HUES64 (cell line): ENCODE measurements at regions not wholly inside any gene's neighbourhood (a gene's known extent, or its start where the extent isn't known, plus 50 kb on each side); places are given as distances from the start of the nearest gene placed in this dataset.

Experiments
- H3K27ac ChIP-seq: 2 replicates; pipeline ENCODE4 v1.7.0; 2013; ENCODE audit warnings: low read depth, low read length, inconsistent platforms
- H3K27me3 ChIP-seq: 2 replicates; pipeline ENCODE4 v1.6.1; 2013; ENCODE audit warnings: mild to moderate bottlenecking, low read length; ENCODE audit not compliant: insufficient read depth
- H3K36me3 ChIP-seq: 2 replicates; pipeline ENCODE4 v1.6.1; 2013; ENCODE audit warnings: mild to moderate bottlenecking, low read length; ENCODE audit not compliant: insufficient read depth
- H3K4me1 ChIP-seq: 2 replicates; pipeline ENCODE4 v1.6.1; 2013; ENCODE audit warnings: mild to moderate bottlenecking, low read length, moderate library complexity; ENCODE audit not compliant: insufficient read depth
- H3K4me3 ChIP-seq: 2 replicates; pipeline ENCODE4 v1.5.1; 2013; ENCODE audit warnings: mild to moderate bottlenecking, low read length, moderate library complexity
- H3K9ac ChIP-seq: 2 replicates; pipeline ENCODE4 v1.6.1; 2013; ENCODE audit warnings: mild to moderate bottlenecking, low read depth, low read length
- H3K9me3 ChIP-seq: 2 replicates; pipeline ENCODE4 v1.6.1; 2013; ENCODE audit warnings: low read depth, low read length; ENCODE audit not compliant: insufficient read depth
- WGBS: fragments of 150-250, 120-280 bp; methylation state at CpG from one replicate; pipeline ENCODE4 v1.1.7; 2013; ENCODE audit warnings: missing lambda C conversion rate; 5-methylcytosine and 5-hydroxymethylcytosine counted together

DNA sequence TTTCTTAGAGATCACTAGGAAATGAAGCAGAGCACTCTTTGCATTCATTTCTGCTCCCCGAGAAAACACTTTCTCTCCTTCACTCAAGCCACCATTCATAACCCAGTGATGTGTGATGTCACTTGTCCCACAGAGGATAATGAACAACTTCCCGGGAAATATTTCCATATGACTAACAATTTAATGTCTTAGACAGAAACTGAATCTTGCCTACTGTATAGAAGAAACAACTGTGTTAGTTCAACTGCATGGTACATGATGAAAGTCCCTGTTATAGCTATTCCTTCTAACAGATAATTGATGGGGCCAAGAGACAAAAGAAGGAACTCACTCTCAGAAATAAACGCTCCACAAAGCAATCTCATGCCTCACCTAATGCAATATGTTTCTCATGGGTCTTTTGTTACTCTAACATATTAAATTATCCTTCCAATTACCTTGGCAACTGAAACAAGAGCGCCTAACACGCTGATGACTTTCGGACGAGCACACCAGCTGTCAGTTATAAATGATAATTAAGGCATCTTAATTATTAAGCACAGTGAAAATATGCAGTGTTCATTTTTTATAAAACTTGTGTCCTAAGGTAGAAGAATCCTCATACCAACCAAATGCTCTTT is 113.7 kb upstream of the TLR3 start:
- no peak overlapping the region for H3K27ac ChIP-seq
- H3K4me1 ChIP-seq, result peaks cover 24% of the 10 kb centered on the region
- no peak overlapping the region for H3K4me3 ChIP-seq
- no peaks in the 10 kb centered on the region for H3K36me3 ChIP-seq
- no peaks in the 10 kb centered on the region for H3K9me3 ChIP-seq
- no peaks in the 10 kb centered on the region for H3K27me3 ChIP-seq
- H3K9ac ChIP-seq, result no peak overlapping the region
- WGBS, result 94% methylated on average over 7 of the region's 7 CpGs

DNA sequence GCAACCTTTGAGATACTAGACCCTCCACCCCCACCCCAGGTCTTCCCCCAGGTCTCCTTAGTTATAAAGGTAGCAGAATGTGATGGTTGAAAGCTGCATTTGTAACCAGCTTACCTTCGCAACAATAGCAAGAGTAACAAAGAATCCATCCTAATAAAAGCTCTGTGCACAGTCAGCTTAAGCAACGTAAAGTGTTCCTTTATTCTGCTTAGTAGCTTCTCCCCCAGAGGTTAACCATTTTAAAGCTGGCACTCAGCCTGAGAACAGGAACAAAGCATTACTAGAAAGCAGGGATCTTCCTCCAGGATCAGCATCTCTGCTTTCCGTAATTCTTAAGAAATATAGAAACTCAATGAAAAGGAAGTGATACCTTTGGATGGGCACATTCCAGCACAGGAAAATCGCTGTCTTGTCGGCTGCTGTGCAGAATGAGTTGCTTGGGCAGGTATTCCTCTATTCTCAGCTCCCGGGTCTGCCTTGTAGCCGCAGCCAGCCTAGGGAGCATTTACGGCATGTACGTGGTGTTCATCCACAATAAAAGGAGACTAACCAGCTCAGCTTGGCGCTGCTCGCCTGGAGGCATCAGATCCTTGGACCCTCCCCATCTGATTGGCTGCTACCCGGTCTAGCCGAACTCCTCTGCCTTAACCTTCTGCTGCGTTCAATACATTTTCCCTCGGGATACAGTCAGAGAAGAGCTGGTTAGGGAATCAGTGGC is 113.0 kb upstream of the TLR3 start:
- H3K9ac ChIP-seq, result peak overlapping the region; percentile 22; the same call in 1 of the 2 replicates
- H3K4me3 ChIP-seq, result peak overlapping the region; percentile 6; the same call in 1 of the 2 replicates
- WGBS, result 83% methylated on average over 15 of the region's 15 CpGs
- H3K27me3 ChIP-seq, result no peaks in the 10 kb centered on the region
- peaks cover 24% of the 10 kb centered on the region for H3K4me1 ChIP-seq
- H3K36me3 ChIP-seq, result no peaks in the 10 kb centered on the region
- peak overlapping the region; percentile 9; the same call in 1 of the 2 replicates for H3K27ac ChIP-seq
- no peaks in the 10 kb centered on the region for H3K9me3 ChIP-seq

DNA sequence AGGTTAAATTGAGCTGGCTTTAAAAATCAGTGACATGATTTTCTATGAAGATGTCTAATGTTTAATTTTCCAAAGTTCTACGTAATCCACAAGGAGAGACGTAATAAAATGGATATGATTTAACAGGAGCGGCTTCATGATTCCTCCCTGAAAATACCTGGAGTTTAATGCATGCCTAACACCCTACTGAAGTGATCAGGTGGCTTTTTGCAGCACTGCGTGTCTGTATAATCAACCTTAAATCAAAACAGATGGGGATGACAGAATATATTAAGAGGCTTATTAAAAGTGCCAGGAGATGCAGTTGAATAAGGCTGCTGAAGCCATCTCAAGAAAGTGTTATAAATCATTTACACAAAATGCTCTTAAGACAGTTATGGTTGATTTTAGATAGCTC is 112.4 kb upstream of the TLR3 start:
- Histone ChIP-seq H3K27ac (no peak overlapping the region), H3K4me1 (peaks cover 24% of the 10 kb centered on the region), H3K27me3 (no peaks in the 10 kb centered on the region), H3K4me3 (no peak overlapping the region), H3K9ac (no peak overlapping the region), H3K9me3 (no peaks in the 10 kb centered on the region), H3K36me3 (no peaks in the 10 kb centered on the region)
- 97% methylated on average over 4 of the region's 4 CpGs for WGBS

DNA sequence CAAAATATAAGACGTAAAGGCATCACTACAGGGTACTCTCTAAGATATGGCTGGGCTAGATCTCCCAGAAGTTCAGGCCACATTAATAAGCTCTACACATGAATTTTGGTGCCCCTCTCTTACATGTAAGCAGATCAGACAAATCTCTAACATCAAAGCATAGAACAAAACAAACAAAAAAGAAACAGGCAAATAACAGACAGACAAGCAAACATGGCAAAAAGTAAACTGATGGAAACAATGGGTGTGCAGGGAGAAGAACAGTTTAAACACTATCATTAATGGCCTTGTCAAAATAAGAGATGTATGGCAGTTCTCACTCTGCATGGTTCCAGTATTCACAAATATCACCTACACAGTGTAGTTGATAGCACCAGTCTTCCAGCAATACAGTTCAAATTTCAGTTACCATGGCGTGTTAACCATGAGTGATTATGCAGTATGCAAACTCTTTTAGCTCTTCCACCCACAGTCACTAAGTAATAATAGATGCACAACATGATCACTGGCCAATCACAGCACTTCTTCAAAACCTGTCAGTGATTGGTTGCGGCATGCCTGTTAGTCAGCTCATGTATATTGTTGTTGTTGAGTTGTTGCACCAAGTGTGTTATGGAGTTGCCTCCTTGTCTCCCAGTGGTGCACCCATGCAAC is 110.7 kb upstream of the TLR3 start:
- Histone ChIP-seq H3K4me3 (no peak overlapping the region), H3K9ac (no peak overlapping the region), H3K4me1 (peaks cover 24% of the 10 kb centered on the region), H3K27me3 (no peaks in the 10 kb centered on the region), H3K9me3 (no peaks in the 10 kb centered on the region), H3K27ac (no peak overlapping the region), H3K36me3 (no peaks in the 10 kb centered on the region)
- WGBS, result 94% methylated on average over 3 of the region's 3 CpGs

DNA sequence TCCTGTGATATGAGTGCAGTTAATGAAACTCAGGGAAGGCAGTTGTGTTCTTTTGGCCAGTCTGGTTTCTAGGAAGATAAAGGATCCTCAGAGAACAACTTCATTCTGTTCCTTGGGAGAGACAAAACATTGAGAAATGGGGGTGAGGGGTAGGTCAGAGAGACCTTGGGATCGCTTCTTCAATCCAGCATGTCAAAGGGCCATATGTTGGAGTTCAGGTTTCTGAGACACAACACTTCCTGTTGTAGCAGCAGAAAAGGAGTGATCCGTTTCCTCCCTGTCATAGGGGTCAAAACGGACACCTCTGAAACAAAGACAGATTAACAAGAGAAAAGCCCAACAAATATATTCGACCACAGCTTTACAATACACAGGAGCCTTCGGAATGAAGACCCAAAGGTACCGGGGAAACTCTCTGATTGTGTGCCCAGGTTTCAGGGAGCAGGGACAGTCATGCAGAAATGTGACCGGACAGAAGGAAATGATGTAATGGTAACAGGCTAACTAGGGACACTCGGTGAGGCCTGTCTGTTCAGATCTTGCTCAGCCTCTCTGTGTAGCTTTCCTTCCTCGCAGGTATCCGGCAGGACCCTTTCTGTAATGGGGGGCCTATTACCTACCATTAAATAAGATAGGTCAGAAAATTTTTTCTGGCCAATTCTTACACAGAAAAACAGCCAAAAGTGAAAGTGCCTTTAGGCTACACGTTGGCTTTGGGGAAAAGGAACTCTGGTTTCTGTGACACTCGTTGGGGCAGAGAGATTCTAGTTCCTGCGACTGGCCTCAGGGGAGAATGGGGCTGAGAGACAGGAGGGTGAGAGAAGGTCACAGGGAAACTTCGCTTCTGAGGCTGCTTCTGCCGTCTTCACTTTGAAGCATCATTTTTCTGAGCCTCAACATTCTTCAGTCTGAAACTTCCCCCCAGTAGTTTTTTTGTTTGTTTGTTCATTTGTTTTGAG is 103.3 kb upstream of the TLR3 start:
- no peak overlapping the region for H3K9ac ChIP-seq
- no peak overlapping the region for H3K4me3 ChIP-seq

DNA sequence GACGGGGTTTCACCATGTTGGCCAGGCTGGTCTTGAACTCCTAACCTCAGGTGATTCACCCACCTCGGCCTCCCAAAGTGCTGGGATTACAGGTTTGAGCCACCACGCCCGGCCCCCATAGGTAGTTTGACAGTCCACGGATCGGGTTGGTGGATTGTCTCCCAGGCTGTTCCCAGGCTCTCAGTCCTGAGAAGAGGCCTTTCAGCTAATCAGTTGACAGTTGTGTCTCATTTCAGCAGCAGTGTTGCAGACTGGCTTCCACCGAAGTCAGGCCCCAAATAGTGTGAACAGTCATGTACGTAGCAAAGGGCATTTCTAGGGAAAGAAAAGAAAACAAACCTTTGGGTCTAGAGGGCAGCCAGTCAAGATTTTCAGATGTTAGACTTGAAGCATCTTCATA is 102.4 kb upstream of the TLR3 start:
- no peaks in the 10 kb centered on the region for H3K36me3 ChIP-seq
- H3K4me1 ChIP-seq, result peaks cover 4% of the 10 kb centered on the region; the same call in 1 of the 2 replicates
- H3K9me3 ChIP-seq, result peaks cover 11% of the 10 kb centered on the region
- H3K4me3 ChIP-seq, result no peak overlapping the region
- WGBS, result 93% methylated on average over 8 of the region's 8 CpGs
- no peak overlapping the region for H3K9ac ChIP-seq
- H3K27ac ChIP-seq, result no peak overlapping the region
- no peaks in the 10 kb centered on the region for H3K27me3 ChIP-seq

More for the DNA sequence above, 103.3 kb upstream of the TLR3 start:
- Histone ChIP-seq H3K9me3 (peaks cover 11% of the 10 kb centered on the region), H3K27me3 (no peaks in the 10 kb centered on the region), H3K4me1 (peaks cover 4% of the 10 kb centered on the region; the same call in 1 of the 2 replicates), H3K27ac (no peak overlapping the region), H3K36me3 (no peaks in the 10 kb centered on the region)
- WGBS, result 88% methylated on average over 15 of the region's 15 CpGs

DNA sequence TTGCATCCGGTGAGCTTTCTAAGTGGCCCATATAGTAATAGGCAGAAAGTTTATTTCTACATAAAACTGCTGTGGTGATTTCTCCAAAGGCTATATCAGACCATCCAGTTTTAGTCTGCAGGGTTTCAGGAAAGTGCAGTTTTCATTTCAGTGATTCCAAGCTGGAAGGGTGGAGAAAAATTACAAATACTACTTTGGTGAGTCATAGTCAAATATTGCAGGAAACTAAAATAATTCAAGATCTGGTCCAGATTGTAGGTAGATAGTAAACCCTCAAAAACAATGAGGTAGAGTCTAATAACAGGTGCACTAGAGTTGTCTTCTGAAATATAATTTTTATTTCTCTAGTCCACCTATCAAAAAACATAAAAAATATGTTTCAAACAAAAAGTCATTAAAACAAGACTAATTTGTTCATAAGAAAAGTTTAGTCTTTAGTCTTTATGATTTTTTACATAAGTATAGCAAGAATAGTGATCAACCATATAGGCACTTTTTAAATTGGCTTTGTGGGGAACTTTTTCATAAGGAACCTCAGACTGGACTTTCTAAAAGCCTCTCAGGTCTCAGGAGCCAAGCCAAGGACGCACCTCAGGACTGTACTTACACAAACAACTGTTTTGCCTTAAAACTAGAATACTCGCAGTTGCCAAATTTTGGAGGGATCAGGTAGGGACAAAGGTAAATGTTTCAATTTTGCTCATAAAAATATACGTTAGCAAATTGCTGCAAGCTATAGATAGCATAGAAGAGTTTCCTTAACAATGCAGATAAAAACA is 101.8 kb upstream of the TLR3 start:
- 100% methylated on average over 3 of the region's 4 CpGs for WGBS
- Histone ChIP-seq H3K36me3 (no peaks in the 10 kb centered on the region), H3K4me3 (no peak overlapping the region), H3K27me3 (no peaks in the 10 kb centered on the region), H3K9me3 (peaks cover 11% of the 10 kb centered on the region), H3K27ac (no peak overlapping the region), H3K9ac (no peak overlapping the region), H3K4me1 (peaks cover 4% of the 10 kb centered on the region; the same call in 1 of the 2 replicates)

DNA sequence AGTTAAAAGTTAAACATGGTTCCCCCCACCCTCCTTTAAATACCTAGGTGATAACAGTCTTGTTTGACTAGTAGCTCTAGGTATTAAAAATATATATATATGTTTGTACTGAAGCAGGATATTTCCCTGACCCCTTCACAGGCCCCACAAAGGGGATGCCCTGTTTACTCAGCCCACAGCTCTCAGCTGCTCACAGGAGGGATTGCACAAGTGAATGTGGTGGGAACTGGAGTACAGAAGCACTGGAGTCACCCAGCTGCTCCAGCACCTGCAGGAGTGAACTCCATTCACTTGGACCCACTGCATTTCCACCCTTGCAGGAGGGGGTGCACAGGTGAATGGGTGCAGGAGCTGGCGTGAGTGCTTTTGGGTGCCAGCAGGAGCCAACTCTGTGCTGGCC is 99.3 kb upstream of the TLR3 start:
- peaks cover 11% of the 10 kb centered on the region for H3K9me3 ChIP-seq
- WGBS, result 97% methylated on average over 1 of the region's 1 CpG
- H3K27ac ChIP-seq, result no peak overlapping the region
- H3K36me3 ChIP-seq, result no peaks in the 10 kb centered on the region
- peaks cover 4% of the 10 kb centered on the region; the same call in 1 of the 2 replicates for H3K4me1 ChIP-seq
- H3K9ac ChIP-seq, result no peak overlapping the region
- H3K4me3 ChIP-seq, result no peak overlapping the region
- no peaks in the 10 kb centered on the region for H3K27me3 ChIP-seq

DNA sequence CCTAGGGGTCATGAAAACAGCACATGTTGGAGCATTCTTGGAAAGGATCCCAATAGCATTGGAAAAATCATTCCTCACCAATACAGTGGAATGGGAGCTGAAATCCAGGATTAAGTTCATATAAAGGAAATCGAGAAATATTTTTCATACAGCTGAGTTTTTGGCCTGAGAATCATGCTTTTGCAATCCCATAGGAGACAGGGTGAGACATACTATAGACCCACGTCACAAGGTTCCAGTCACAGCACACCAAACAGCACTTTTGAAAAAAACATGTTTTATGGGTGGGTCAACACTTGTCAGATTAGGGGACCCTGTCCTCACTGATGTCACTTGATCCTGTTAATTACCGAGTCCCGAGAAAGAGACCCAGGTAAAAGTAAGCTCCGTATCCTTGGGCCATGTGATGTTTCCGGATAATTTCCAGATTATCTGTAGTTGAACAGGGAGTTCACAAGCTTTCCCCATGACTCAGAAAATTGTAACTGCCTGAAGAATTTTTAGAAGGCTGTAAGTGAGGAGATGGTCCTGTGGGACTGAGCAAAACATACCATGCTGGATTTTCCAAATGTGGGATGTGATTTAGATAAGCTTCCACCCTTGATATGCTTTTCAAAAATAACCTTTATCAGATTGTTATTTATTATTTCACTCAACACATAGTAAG is 80.9 kb upstream of the TLR3 start:
- Histone ChIP-seq H3K4me3 (no peak overlapping the region), H3K27me3 (no peaks in the 10 kb centered on the region), H3K36me3 (no peaks in the 10 kb centered on the region), H3K9ac (no peak overlapping the region), H3K27ac (no peak overlapping the region), H3K4me1 (peaks cover 7% of the 10 kb centered on the region; the same call in 1 of the 2 replicates), H3K9me3 (no peaks in the 10 kb centered on the region)
- WGBS, result 97% methylated on average over 6 of the region's 6 CpGs

DNA sequence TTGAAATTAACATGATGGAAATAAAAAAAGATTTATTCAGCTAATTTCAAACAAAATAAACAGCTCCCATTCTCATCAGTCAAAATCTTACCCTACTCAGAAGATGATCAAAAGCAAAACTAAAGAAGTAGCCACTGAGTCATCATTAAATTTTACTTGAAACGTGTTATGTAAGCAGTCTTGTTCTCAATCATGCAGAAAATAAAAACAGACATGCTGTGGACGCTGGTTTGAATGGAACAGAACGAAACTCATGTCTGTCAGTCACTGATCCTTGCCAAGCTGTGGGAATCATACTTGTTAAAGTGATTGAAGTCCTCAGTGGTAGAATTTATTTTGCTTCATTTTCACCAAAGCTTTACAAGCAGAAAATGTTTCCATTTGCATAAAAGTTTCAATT is 77.2 kb upstream of the TLR3 start:
- peaks cover 13% of the 10 kb centered on the region for H3K4me1 ChIP-seq
- WGBS, result 96% methylated on average over 3 of the region's 3 CpGs
- H3K9me3 ChIP-seq, result peaks cover 4% of the 10 kb centered on the region; the same call in 1 of the 2 replicates

More for the DNA sequence above, 77.2 kb upstream of the TLR3 start:
- Histone ChIP-seq H3K36me3 (no peaks in the 10 kb centered on the region), H3K27me3 (no peaks in the 10 kb centered on the region), H3K4me3 (no peak overlapping the region), H3K27ac (no peak overlapping the region), H3K9ac (no peak overlapping the region)
